NCI-H345 treated with DMSO at 0.1 percent for 48 hours (cell line): ENCODE measurements at regions not wholly inside any gene's neighbourhood (a gene's known extent, or its start where the extent isn't known, plus 50 kb on each side); places are given as distances from the start of the nearest gene placed in this dataset.

Source experiments
- DNase-seq: peaks from one replicate; lab custom pipeline; 2025; ENCODE audit not compliant: unreplicated experiment; lab: John Stamatoyannopoulos, UW

DNA sequence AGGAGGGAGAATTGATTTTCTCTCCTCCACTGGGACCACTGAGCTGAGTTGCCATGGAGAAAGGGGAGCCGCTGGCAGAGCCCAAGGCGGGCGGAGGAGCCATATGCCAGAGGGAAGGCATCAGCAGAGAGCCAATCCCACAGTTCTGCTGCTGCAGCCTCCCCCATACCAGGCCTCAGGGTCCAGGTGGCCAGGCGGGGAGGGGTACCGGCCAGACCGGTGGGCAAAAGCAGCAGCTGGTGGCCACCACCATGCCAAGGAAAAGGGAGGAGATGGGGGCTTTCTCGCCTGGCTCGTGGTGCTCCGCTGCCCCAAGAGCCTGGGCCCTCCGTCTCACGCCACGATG is 72.8 kb downstream of the PITPNM2 start:
- DNase-seq, result no peak

DNA sequence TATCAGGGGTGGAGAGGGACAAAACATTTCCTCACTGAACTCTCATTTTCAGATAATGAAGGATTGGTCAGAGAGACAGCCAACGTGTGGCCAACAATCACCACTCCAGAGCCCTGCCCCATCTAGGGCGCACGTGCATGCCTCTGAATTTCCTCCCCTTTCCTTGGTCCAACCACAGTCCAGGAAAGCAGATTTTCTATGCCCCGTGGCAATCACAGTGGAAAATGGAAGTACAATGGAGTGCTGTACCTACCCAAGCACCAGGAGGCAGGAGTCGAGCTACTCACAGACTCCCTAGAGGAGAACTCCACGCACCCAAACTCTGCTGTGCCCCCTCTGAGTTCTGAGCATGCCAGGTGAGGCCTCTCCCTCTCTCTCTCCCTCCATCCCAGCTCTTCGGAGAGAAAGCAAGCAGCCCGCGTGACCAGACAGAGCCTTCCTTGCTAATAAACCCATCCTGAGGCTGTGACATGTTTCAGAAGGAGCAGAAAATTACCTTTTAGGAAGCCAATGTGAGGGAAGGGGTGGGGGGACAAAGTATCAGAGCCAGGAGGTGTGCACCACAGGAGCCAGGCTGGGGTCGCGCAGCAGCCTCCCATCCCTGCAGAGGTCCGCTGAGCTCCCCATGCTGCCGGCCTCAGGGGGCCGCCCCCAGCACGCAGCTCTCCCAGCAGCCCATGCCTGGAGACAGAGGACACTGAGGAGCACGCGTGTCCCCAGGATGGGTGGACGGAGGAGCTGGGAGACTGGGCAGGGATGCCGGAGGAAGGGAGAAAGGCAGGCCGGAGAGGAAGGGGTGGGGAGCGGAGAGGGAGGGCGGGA is 73.4 kb downstream of the PITPNM2 start:
- no peak for DNase-seq

GRCh38 chr12:123076604-123077297 is 74.1 kb downstream of the PITPNM2 start:
- DNase-seq, result no peak

GRCh38 chr12:123075646-123076171 is 75.2 kb downstream of the PITPNM2 start:
- peak; percentile 83 for DNase-seq

- no peak for DNase-seq
Measured at GRCh38 chr12:123075087-123075645, 75.7 kb downstream of the PITPNM2 start.

GRCh38 chr12:123073962-123074801 is 76.7 kb downstream of the PITPNM2 start:
- no peak for DNase-seq

- no peak for DNase-seq
Measured at GRCh38 chr12:123073292-123073691, 77.6 kb downstream of the PITPNM2 start.

- peak; percentile 86 for DNase-seq
Measured at GRCh38 chr12:123071857-123072256, 79.0 kb downstream of the PITPNM2 start.

DNA sequence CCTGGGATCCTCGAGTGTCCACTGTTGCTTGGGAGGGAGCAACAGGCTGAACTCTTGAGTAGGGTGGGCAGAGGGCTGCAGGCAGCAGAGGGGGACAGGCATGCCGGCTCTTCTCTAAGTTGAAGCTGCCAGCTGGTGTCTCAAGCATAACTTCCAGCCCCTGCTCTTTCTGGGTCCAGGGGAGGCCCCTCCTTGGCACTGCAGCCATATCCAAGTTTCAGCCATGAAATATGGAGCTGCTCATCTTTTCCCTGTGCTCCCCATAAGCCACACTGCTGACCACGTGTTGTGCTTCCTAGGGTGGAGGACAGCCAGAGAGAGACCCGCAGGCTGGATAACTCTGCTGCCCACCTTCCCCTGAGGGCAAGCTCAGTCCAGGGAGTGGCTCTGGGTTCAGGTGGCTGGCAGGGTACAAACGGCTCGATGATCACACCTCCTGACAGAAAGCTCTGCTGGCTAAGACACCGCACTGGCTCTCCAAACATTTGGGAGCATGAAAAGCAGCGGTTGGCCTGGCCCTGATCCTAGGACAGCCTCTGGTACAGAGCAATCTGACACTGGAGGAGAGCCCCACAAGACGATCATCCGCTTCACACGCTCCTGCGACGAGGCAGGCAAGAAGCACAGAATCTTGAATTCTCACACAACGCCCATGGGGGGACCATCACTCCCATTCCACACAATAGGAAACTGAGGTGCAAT is 79.6 kb downstream of the PITPNM2 start:
- no peak for DNase-seq

- no peak for DNase-seq
Measured at GRCh38 chr12:123070267-123071081, 80.4 kb downstream of the PITPNM2 start.

GRCh38 chr12:123069436-123070266 is 81.2 kb downstream of the PITPNM2 start:
- no peak for DNase-seq

GRCh38 chr12:123067654-123068053 is 83.2 kb downstream of the PITPNM2 start:
- no peak for DNase-seq

DNA sequence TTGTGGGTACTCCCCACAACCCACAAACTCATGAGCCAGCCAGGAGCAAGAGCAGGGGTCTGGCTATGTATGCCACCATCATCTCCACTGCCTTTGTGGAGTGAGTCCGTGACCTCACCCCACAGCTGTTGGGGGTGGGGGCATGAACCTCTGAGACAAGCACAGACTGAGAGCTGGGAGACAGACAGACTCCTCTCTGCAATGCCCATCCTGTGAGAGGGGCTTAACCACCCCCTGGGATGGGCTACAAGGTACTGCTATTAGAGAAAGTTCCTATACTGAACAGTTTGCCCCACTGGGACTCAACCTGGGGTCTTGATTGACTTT is 84.5 kb downstream of the PITPNM2 start:
- no peak for DNase-seq

DNA sequence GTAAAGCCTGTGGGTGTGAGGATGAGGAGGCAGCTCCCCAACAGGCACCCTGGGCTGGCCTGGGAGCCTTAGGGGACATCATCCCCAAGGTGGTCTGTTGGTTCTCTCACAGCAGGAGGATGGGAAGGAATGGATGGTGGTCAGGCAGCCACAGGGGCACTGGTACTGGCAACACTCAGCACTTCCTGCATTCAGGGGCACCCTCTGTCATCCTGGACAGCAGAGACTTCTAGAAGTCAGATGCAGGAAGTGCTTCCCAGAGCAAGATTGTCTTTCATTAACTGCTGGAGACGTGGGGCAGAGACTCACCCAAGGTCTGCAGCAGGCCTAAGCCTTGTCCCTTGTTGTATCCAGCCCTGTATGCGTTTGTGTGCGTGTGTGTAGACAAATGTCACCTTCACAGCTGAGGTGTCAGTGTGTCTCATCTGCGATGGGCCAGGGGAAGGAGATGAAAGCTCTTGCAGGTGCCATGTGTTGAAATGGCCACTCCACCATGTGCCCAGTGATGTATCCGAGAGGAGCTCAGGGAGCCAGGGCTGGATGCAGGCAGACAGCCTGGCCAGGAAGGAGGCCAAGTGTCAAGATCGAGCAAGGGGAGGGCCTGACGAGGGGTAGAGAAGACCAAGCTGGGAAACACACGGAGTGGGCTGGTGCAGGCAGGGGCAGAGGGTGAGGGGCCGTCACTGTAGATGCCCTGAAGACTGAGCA is 85.1 kb downstream of the PITPNM2 start:
- DNase-seq, result no peak

GRCh38 chr12:123064885-123065619 is 84.6 kb downstream of the ARL6IP4 start:
- DNase-seq, result peak; percentile 62

DNA sequence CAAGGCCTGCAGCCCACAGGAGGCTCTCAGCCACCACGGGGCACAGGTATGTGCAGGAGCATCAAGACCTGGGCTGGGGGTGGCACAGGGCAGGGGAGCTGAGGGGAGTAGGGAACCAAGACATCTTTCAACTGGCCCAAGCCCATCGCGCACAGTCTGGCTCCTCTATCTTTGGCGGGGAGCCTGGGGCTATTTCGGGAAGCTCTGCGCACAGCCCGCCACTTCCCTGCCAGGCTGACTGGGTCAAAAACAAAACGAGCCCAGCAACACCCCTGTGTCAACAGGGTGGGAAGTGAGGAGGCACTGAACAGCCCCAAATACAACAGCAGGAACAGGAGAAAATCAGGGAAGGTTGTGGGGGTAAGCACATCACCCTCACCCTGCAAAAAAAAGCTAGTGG is 83.9 kb downstream of the ARL6IP4 start:
- no peak for DNase-seq

DNA sequence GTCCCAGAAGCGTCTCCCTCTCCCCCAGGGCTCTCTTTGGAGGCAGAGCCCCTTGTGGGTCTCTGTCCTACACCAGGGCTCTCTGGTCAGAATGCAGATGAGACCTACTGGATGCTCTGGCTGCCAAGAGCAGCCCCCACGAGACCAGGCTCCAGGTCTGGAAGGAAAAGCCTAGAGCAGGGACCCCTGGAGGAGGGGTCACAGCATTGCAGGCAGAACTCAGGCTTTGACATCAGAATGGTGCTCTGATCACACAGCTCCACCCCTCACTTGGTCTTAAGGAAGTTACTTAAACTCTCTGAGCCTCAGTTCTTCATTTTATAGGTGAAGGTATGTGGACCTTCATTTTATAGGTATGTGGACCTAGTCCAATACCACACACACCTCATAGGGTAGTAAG is 83.1 kb downstream of the ARL6IP4 start:
- no peak for DNase-seq
